ENCODE measurements at regions not wholly inside any gene's neighbourhood (a gene's known extent, or its start where the extent isn't known, plus 50 kb on each side); places are given as distances from the start of the nearest gene placed in this dataset.
"Not testable (repeated sequence)": the region's sequence is repeated elsewhere in the genome, so short reads cannot be mapped to it uniquely, and the experiment has no call there.

DNA sequence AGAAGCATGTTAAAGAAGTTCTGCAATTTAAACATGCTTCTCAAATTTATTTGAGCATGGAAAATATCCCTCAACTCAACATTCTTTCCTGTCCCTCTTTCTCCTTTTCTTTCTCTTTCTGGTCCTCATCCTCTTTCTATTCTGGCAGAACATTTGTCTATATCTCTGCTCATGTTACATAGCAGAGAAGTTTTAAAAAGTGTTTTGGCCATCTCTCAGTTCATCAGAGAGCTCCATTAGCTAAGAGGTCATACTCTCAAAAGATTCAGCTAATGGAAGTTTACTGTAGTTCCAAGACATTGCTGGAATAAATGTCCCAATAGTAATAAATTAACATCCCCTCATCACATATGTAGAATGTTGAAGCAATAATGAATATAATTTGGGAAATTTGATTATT is 53.5 kb downstream of the XCL2 start:
- DNase-seq, result no peak

- no peak for DNase-seq
These were observed 55.7 kb downstream of the XCL2 start for GRCh38 chr1:168488138-168488537.

- not testable (repeated sequence) for DNase-seq
These were observed 57.0 kb downstream of the XCL2 start for GRCh38 chr1:168486820-168487219.

DNA sequence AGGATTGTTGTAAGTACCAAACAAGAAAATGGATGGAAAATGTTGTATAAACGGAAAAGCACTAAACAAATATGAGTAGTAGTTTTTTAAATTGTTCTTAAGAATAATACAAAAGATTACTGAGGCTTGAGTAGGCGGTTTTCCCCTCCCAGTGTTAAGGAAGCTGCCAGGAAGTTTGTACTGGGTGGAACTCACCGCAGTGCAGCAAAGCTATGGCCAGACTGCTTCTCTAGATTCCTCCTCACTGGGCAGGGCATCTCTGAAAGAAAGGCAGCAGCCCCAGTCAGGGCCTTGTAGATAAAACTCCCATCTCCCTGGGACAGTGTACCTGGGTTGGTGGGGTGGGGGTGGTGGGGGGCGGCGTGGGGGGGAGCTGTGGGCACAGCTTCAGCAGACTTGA is 58.7 kb downstream of the XCL2 start:
- no peak for DNase-seq

DNA sequence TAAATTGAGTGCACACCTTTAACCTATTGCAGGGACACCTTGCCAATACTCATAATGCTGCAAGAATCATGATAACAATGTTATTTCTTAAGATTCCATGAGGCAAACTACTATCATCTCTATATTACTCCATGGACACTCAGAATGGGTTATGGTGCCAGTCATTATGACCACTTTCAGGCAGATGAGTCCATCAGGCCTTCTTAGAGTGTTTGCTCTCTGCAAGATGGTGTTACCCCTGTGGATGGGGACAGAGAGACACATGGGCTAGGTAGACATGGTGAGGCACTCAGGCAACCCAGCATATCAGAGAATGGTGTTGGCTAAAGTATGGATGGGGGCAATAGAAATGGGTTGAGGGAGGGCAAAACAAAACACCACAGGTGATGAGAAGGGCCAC is 59.7 kb downstream of the XCL2 start:
- no peak for DNase-seq

DNA sequence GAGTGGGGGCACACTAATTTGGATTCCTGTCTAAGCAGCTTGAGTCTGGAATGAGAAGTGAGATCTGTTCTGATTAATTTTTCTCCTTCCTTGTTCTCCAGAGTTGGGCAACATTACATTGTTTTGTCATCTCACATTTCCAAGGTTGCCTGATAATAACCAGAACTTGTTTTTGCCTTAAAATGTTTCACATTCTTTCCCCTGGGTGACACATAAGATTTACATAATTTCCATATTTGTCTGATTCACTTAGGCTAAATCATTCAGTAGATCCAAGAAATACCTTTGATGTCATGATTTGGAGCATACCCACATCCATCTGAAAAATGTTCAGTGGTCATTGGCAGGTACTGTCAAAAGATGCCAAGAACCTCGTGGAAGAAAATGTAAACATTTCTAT is 60.3 kb downstream of the XCL2 start:
- DNase-seq, result no peak

- DNase-seq, result no peak
These were observed 61.7 kb downstream of the XCL2 start for GRCh38 chr1:168482106-168482505.

DNA sequence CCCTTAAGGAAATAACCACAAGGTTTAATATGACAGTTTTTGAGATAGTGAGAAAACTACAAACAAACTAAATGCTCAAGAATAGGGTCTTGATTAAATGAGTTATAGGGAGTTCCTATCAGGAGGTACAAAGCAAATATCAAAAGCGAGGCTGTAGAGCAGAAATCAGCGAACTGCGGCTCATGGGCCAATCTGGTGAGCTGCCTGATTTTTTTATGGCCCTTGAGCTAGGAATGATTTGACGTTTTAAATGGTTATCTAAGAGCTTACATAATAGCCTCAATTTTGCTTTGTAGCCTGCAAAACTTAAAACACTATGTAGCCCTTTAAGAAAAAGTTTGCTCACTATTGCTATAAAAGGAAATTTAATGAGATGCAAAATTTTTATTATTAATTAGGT is 62.2 kb downstream of the XCL2 start:
- DNase-seq, result no peak

DNA sequence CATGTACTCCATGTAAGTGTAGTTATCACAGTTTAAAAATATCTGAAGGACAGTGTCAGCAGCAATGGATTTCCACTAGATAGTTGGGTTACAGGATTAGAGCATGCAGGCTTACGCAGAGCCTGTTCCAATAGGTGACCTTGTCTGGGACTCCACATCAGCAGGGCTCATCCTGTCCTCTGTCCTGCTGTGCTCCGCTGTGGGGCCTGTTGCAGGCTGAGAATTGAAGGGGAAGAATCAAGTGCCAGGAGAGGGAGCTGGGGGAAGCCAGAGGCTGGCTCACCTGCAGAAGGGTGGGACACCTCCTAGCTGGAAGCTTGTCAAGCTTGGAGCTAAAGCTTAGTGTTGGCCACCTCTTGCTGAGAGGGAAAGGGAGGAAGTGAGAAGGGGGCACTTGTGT is 62.8 kb downstream of the XCL2 start:
- no peak for DNase-seq

- no peak for DNase-seq
These were observed 66.0 kb downstream of the XCL2 start for GRCh38 chr1:168477792-168478191.

DNA sequence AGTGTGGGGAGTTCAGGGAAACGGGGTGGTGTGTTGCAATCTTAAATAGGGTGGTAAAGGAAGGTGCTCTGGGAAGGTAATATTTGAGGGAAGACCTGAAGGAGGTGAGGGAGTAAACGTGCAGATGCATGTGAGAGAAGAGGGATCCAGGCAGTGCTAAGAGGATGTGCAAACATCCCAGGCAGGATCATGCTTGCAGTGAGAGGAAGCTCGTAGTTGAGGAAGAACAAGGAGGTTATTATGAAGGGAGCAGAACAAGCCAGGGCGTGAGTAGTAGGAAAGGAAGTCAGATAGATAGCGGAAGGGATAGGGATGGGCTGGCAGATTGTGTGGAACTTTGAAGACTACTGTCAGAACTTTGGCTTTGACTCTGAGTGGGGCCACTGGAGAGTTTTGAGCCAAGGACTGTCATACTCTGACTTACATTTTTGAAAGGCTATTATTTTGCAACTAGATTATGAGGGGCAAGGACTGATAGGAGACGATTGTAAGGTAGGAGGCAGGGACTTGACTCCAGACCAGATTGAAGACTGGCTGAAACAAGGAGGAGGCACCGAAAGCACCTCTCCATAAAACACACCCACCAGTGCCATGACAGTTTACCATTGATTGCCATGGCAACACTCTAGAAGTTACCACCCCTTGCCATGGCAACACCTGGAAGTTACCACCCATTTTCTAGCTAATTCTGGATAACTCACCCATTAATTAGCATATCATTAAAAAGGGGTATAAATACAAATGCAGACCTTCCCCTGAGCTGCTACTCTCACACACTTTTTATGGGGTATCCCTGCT is 67.0 kb downstream of the XCL2 start:
- no peak for DNase-seq

- no peak for DNase-seq
These were observed 69.5 kb downstream of the XCL2 start for GRCh38 chr1:168474322-168474721.

DNA sequence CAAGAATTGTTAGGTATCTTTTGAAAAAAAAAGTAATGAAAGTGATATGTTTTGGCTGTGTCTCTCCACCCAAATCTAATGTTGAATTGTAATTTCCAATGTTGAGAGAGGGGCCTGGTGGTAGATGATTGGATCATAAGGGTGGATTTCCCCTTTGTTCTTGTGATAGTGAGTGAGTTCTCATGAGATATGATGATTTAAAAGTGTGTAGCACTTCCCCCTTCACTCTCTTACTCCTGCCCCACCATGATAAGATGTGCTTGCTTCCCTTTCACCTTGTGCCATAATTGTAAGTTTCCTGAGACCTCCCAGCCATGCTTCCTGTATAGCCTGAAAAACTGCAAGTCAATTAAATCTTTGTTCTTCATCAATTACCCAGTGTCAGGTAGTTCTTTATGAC is 70.7 kb downstream of the XCL2 start:
- DNase-seq, result no peak

DNA sequence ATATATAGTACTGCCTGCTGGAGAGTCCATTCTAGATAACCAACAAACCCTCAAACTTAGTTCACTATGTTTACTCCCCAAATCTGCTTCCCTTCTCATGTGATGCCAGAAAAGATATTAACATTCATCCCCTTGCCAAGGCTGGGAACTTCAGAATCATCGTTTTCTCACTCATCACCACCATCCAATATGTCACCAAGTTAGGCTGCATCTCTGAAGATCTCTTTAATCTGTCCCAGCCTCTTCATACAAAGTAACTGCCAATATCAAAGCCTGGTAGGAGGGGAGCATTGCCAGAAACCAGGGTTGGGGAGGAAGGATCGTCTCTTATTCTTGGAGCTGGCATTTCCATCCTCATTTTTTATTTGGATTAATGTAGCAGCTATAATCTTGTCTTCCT is 71.6 kb downstream of the XCL2 start:
- DNase-seq, result no peak

- DNase-seq, result no peak
These were observed 72.8 kb downstream of the XCL2 start for GRCh38 chr1:168470901-168471431.

DNA sequence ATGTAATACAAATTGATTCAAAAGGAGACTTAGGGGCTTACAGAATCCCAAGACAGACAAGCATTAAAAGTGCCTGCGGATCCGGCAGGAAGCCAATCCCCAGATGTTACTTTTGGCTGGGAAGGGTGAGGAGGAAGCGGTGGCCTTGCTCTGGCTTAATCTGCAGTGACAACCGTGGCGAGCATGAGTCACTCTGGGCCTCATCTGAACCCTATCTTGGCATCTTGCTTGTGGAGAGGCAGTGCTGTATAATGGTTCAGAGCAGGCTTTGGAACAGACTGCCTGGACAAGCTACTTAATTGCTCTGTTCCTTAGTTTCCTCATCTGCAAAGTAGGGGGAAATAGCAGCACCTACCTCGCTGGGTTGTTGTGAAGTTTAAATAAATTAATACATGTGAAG is 74.1 kb downstream of the XCL2 start:
- DNase-seq, result no peak

GRCh38 chr1:168468822-168469221 is 75.0 kb downstream of the XCL2 start:
- DNase-seq, result no peak

- no peak for DNase-seq
These were observed 75.6 kb downstream of the XCL2 start for GRCh38 chr1:168468042-168468809.

DNA sequence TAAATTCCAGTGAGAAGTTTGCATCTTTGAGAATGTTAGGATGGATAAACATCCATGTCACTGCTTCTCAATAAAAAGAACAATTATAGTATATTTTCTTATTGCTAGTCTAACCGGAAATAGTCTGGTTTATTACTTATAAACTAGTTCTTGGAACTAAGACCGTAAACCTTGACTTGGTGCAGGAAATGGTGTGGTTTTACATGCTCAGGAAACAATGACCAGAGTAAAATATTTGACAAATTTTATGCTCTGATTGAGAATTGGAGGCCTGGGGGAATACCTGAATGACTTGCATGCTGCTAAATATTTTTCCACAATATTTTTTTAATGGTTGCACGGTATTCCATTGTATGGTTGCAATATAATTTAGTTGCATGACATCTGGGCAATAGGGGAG is 76.3 kb downstream of the XCL2 start:
- no peak for DNase-seq

DNA sequence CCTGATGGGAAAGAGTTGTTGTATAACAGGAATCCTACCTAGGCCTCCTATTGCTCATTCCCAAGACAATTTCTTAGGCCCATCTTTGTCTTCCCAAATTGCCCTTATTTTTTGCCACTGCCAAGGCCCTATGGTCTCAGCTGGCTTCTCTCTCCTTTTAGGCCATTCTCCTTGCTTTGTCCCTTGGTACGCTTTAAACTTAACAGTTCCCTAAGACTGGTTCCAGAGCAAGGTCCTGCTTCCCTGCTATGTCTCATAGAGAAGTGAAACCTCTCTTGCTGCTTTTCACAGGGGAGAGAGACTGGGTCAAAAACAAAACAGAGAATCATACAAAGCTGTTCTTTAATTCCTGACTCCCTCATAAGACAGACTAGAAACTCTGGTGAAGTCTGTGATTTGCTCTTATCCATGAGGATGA is 77.1 kb downstream of the XCL2 start:
- no peak for DNase-seq

DNA sequence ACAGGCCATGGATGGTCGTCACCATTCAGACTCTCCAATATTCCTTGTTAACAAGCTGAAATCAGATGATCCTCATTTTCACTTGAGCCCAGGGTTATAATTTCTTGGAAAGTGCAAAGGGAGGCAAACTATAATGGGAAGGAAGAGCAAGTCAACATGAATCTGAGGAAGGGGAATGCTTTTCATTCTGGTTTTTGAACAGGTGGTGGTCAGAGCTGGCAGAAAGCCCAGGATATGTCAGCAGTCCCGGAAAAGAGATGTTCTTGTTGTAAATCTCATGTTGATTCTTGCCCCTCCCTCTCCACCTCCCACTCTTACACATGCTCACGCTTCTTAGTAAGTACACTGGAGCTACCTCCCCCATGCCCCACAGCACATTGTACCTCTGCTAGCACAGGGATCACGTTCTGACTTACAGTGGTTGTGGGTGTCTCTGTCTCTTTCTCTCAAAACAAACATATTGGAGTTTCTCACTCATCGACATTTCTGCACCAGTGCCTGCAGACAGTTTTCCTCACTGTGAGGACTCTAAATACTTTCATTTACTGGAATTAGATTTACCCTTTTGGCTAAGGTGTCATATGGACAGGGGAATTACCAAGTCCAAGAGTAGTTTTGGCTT is 77.6 kb downstream of the XCL2 start:
- DNase-seq, result peak; percentile 39

GRCh38 chr1:168461108-168461507 is 82.7 kb downstream of the XCL2 start:
- DNase-seq, result not testable (repeated sequence)

DNA sequence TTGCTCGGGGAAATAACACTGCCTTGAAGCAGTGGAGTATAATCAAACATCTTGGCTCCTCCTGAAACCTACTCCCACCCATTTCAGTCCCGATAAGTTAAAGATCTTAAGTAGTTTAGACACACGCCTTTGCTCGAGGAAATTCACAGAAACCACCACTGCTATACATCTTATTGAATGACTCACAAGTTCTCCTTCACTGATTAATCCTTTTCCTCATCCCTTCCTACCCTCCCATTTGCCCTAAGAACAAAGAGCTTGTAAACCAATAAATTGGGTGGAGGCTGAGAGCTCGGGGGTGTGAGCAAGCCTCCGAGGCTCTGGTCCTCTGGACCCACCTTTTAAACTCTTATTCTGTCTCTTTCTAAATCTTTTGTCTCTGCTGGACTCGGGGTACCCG is 86.5 kb downstream of the XCL2 start:
- not testable (repeated sequence) for DNase-seq

DNA sequence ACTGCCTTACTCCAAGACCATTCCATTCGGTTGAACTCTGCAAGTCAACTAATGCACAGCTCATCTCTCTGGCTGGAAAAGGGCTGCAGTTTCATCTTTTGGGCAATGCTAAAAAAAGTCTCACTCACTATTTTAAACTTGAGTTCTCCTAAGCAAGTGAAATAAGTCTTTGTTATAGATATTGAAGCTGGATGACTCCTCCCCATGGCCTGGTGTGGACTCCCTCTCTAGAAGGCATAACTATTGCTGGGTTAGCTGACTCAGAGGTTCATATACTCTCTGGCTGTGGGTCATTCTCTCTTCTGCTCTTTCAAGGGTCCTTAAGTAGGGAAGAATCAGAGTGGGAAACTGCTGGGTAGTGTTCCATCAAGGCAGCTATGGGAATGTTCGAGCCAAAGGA is 88.0 kb downstream of the XCL2 start:
- no peak for DNase-seq

All from activated naive CD4-positive, alpha-beta T cell treated with anti-CD3 and anti-CD28 coated beads, Interleukin-2, amount 50 U/mL, for 16 hours (primary cell).